NB4 (cell line): ENCODE measurements at regions not wholly inside any gene's neighbourhood (a gene's known extent, or its start where the extent isn't known, plus 50 kb on each side); places are given as distances from the start of the nearest gene placed in this dataset.

Source experiments
- CTCF ChIP-seq: IDR thresholded peaks from one replicate; pipeline ENCODE4 v1.5.1; 2012; ENCODE audit warnings: low read depth, low read length
- POLR2A ChIP-seq: IDR thresholded peaks from 2 replicates; pipeline ENCODE4 v1.6.1; 2011; ENCODE audit warnings: mild to moderate bottlenecking; ENCODE audit not compliant: insufficient read length; ENCODE audit errors: extremely low read depth
- TF ChIP-seq, protein P1 (sequence below): IDR thresholded peaks from 2 replicates; pipeline ENCODE4 v1.6.1; 2011; ENCODE audit warnings: low read depth, low read length

DNA sequence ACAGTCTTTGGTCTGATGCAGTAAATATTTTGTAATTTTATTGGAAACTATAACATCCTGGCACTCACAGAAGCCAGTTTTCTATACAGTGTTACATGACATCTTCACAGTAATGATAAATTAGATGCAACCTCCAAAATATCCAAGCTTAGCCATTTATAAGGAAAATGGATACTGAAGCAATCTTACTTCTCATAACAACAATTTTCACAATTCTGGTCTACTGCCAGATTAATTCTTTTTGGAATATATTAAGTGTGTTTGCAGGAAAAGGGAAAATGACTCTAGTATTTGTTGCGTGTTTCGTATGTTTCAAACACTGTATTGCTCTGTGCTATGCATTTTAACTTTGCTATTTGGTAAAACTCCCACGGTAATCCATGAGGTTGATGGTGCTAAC is 1870.9 kb downstream of the ARAP2 start:
- TF ChIP-seq POLR2A = no peak
- no peak for TF ChIP-seq CTCF
- TF ChIP-seq, protein P1, sequence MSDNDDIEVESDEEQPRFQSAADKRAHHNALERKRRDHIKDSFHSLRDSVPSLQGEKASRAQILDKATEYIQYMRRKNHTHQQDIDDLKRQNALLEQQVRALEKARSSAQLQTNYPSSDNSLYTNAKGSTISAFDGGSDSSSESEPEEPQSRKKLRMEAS = no peak
